DND-41 (cell line): ENCODE measurements at regions not wholly inside any gene's neighbourhood (a gene's known extent, or its start where the extent isn't known, plus 50 kb on each side); places are given as distances from the start of the nearest gene placed in this dataset.

Experiments used
- CTCF ChIP-seq: IDR thresholded peaks from 2 replicates; pipeline ENCODE4 v1.5.1; 2012; ENCODE audit warnings: borderline replicate concordance, low read length, moderate library complexity, mild to moderate bottlenecking; ENCODE audit not compliant: poor library complexity, severe bottlenecking; ENCODE audit errors: extremely low read depth
- EZH2 ChIP-seq: IDR thresholded peaks from 3 replicates; pipeline ENCODE4 v1.6.1; 2012; ENCODE audit warnings: borderline replicate concordance, low read depth, mild to moderate bottlenecking, moderate library complexity, low read length, inconsistent platforms; ENCODE audit not compliant: severe bottlenecking

GRCh38 chr12:127820271-127820670 lies 446.7 kb upstream of the TMEM132C start:
- TF ChIP-seq CTCF (no peak), EZH2 (no peak)
